Ascending aorta (tissue), 2 donors: ENCODE measurements at regions not wholly inside any gene's neighbourhood (a gene's known extent, or its start where the extent isn't known, plus 50 kb on each side); places are given as distances from the start of the nearest gene placed in this dataset.

Source experiments
- DNase-seq, 2 donors: peaks; one replicate each; pipeline ENCODE4 v3.0.0-alpha.2; 2019; ENCODE audit warnings: low spot score in 2 of 2
- H3K27ac ChIP-seq, 2 donors: fragments of 200-600 bp; sonication (generic); one replicate each; pipeline ENCODE4 v1.5.1; 2016 to 2017; ENCODE audit warnings: mild to moderate bottlenecking in 1 of 2
- H3K27me3 ChIP-seq: fragments of 200-600 bp; sonication (generic); one replicate; pipeline ENCODE4 v1.5.1; 2017
- H3K36me3 ChIP-seq, 2 donors: fragments of 200-600 bp; sonication (generic); one replicate each; pipeline ENCODE4 v1.5.1; 2016
- H3K4me1 ChIP-seq, 2 donors: fragments of 200-600 bp; sonication (generic); one replicate each; pipeline ENCODE4 v1.5.1; 2016 to 2017; ENCODE audit warnings: mild to moderate bottlenecking in 1 of 2
- H3K4me3 ChIP-seq, 2 donors: fragments of 200-600 bp; sonication (generic); one replicate each; pipeline ENCODE4 v1.5.1; 2016 to 2017; ENCODE audit warnings: mild to moderate bottlenecking in 1 of 2
- H3K9me3 ChIP-seq, 2 donors: fragments of 200-600 bp; sonication (generic); one replicate each; pipeline ENCODE4 v1.5.1; 2016
- CTCF ChIP-seq, 3 experiments: fragments of 200-600 bp in 2 of 3; fragments of 450-650 bp in 1 of 3; sonication (generic) in 2 of 3; IDR thresholded peaks; one replicate each; pipeline ENCODE4 v1.5.1; 2016 to 2019; ENCODE audit warnings: antibody characterized with exemption in 3 of 3, mild to moderate bottlenecking in 1 of 3, moderate library complexity in 1 of 3
- intact Hi-C: fragments of 100-400 bp; cut with DNase I; formaldehyde crosslinking; loops from one replicate; pipeline ENCODE4 v1.15.1; 2023

GRCh38 chr7:98556288-98556687 is 60.8 kb upstream of the NPTX2 start:
- no peak for DNase-seq
- H3K4me3 ChIP-seq = no peak overlapping the region
- intact Hi-C loops = no loop called here

GRCh38 chr7:98555403-98555802 is 61.7 kb upstream of the NPTX2 start:
- Histone ChIP-seq H3K27me3 (no peaks in the 10 kb centered on the region), H3K36me3 (no peaks in the 10 kb centered on the region), H3K9me3 (peaks cover 0 to 2% of the 10 kb centered on the region in 2 donors), H3K27ac (no peak overlapping the region), H3K4me3 (no peak overlapping the region), H3K4me1 (no peaks in the 10 kb centered on the region)
- intact Hi-C loops = no loop called here
- TF ChIP-seq CTCF (IDR thresholded peaks at IDR 0.05) = no peak
- no peak for DNase-seq

More at GRCh38 chr7:98556288-98556687, 60.8 kb upstream of the NPTX2 start:
- Histone ChIP-seq H3K9me3 (no peaks in the 10 kb centered on the region), H3K36me3 (no peaks in the 10 kb centered on the region), H3K4me1 (no peaks in the 10 kb centered on the region), H3K27me3 (no peaks in the 10 kb centered on the region), H3K27ac (no peak overlapping the region)
- no peak for TF ChIP-seq CTCF (IDR thresholded peaks at IDR 0.05)

- H3K4me3 ChIP-seq = no peak overlapping the region
- no peaks in the 10 kb centered on the region for H3K4me1 ChIP-seq
- DNase-seq = no peak
- no peak for TF ChIP-seq CTCF (IDR thresholded peaks at IDR 0.05)
- intact Hi-C loops = no loop called here
- H3K27ac ChIP-seq = no peak overlapping the region
- no peaks in the 10 kb centered on the region for H3K36me3 ChIP-seq
- peaks cover 0 to 3% of the 10 kb centered on the region in 2 donors for H3K9me3 ChIP-seq
- H3K27me3 ChIP-seq = no peaks in the 10 kb centered on the region
Observed at GRCh38 chr7:98553666-98554065, 63.4 kb upstream of the NPTX2 start.

GRCh38 chr7:98551611-98552273 is 65.3 kb upstream of the NPTX2 start:
- Histone ChIP-seq H3K4me3 (no peak overlapping the region), H3K36me3 (no peaks in the 10 kb centered on the region), H3K27ac (no peak overlapping the region), H3K4me1 (no peaks in the 10 kb centered on the region), H3K27me3 (no peaks in the 10 kb centered on the region), H3K9me3 (peaks cover 0 to 3% of the 10 kb centered on the region in 2 donors)
- intact Hi-C loops = no loop called here
- DNase-seq = no peak
- TF ChIP-seq CTCF (IDR thresholded peaks at IDR 0.05) = no peak

- intact Hi-C loops = no loop called here
- no peak for TF ChIP-seq CTCF (IDR thresholded peaks at IDR 0.05)
- Histone ChIP-seq H3K9me3 (peaks cover 0 to 3% of the 10 kb centered on the region in 2 donors), H3K4me1 (no peaks in the 10 kb centered on the region), H3K27ac (no peak overlapping the region), H3K4me3 (no peak overlapping the region), H3K36me3 (no peaks in the 10 kb centered on the region), H3K27me3 (no peaks in the 10 kb centered on the region)
- no peak for DNase-seq
Observed at GRCh38 chr7:98548971-98549370, 68.1 kb upstream of the NPTX2 start.

GRCh38 chr7:98548370-98548769 is 68.7 kb upstream of the NPTX2 start:
- H3K4me3 ChIP-seq = no peak overlapping the region
- intact Hi-C loops = no loop called here
- no peak for DNase-seq
- no peaks in the 10 kb centered on the region for H3K4me1 ChIP-seq
- TF ChIP-seq CTCF (IDR thresholded peaks at IDR 0.05) = no peak
- H3K9me3 ChIP-seq = peaks cover 0 to 3% of the 10 kb centered on the region in 2 donors
- H3K27ac ChIP-seq = no peak overlapping the region
- no peaks in the 10 kb centered on the region for H3K36me3 ChIP-seq
- no peaks in the 10 kb centered on the region for H3K27me3 ChIP-seq
